ENCODE measurements at regions not wholly inside any gene's neighbourhood (a gene's known extent, or its start where the extent isn't known, plus 50 kb on each side); places are given as distances from the start of the nearest gene placed in this dataset.

GRCh38 chr21:19463966-19464365, 1060.4 kb upstream of the TMPRSS15 start:
- TF ChIP-seq CTCF (IDR thresholded peaks at IDR 0.05 in 2 of 3, conservative IDR thresholded peaks at IDR 0.05 in 1 of 3; ENCODE audit: borderline replicate concordance in 1 of 3, insufficient read depth in 1 of 3, low read depth in 2 of 3, low read length in 2 of 3) (no peak), ZFX (IDR thresholded peaks at IDR 0.05) (no peak), POLR2A (IDR thresholded peaks at IDR 0.05; ENCODE audit: borderline replicate concordance, extremely low read depth, insufficient read depth, insufficient read length) (no peak)

Data from HCT116 (cell line).